Lung (tissue), 11 donors: ENCODE measurements at regions not wholly inside any gene's neighbourhood (a gene's known extent, or its start where the extent isn't known, plus 50 kb on each side); places are given as distances from the start of the nearest gene placed in this dataset.

ENCODE experiments used
- ATAC-seq: fragments of 200-7000 bp; cut with Tn5 transposase; one replicate; pipeline ENCODE4 v1.9.1; 2020; ENCODE audit warnings: moderate number of reproducible peaks; ENCODE audit not compliant: insufficient read depth, low FRiP score
- DNase-seq, 3 donors: peaks; one replicate each; pipeline ENCODE4 v3.0.0-alpha.2; 2013 to 2017
- H3K27ac ChIP-seq, 2 donors: one replicate each; pipeline ENCODE4 v1.5.1; 2013; ENCODE audit warnings: mild to moderate bottlenecking in 2 of 2, moderate library complexity in 2 of 2, control low read depth in 1 of 2, inconsistent platforms in 1 of 2, low read depth in 1 of 2, low read length in 1 of 2
- H3K27me3 ChIP-seq, 3 donors: one replicate each; pipeline ENCODE4 v1.5.1; 2013; ENCODE audit warnings: low read length in 2 of 3; ENCODE audit not compliant: control insufficient read depth in 3 of 3, insufficient read depth in 3 of 3
- H3K36me3 ChIP-seq, 4 donors: one replicate each; pipeline ENCODE4 v1.5.1; 2013; ENCODE audit warnings: low read length in 4 of 4, mild to moderate bottlenecking in 1 of 4, moderate library complexity in 1 of 4; ENCODE audit not compliant: control insufficient read depth in 4 of 4, insufficient read depth in 4 of 4
- H3K4me1 ChIP-seq, 5 donors: one replicate each; pipeline ENCODE4 v1.5.1; 2013; ENCODE audit warnings: low read length in 5 of 5, mild to moderate bottlenecking in 2 of 5, moderate library complexity in 1 of 5; ENCODE audit not compliant: control insufficient read depth in 5 of 5, insufficient read depth in 5 of 5
- H3K4me3 ChIP-seq: one replicate; pipeline ENCODE4 v1.5.1; 2013; ENCODE audit warnings: mild to moderate bottlenecking, control low read depth, moderate library complexity
- H3K9ac ChIP-seq, 2 donors: one replicate each; pipeline ENCODE4 v1.5.1; 2013; ENCODE audit warnings: low read length in 2 of 2, control low read depth in 1 of 2; ENCODE audit not compliant: insufficient read depth in 1 of 2
- H3K9me3 ChIP-seq, 4 donors: one replicate each; pipeline ENCODE4 v1.5.1; 2013; ENCODE audit warnings: low read length in 3 of 4, mild to moderate bottlenecking in 1 of 4, moderate library complexity in 1 of 4; ENCODE audit not compliant: control insufficient read depth in 4 of 4, insufficient read depth in 3 of 4
- WGBS, 2 donors: extraction: QIAGEN DNeasy Blood & Tissue Kit; methylation state at CpG; one replicate each; pipeline ENCODE4 v1.1.7; 2013; 5-methylcytosine and 5-hydroxymethylcytosine counted together
- TF ChIP-seq, protein P1 (sequence below): IDR thresholded peaks from 2 replicates; pipeline ENCODE4 v1.5.1; 2012; ENCODE audit warnings: mild to moderate bottlenecking; ENCODE audit errors: control extremely low read depth, extremely low read depth
- donor health status: control.
- donor health status: control.
- donor health status: Bipolar disorder and iron deficiency.
- donor health status: healthy.
- donor health status: DM: yes; HTN: yes; CAD: no.

DNA sequence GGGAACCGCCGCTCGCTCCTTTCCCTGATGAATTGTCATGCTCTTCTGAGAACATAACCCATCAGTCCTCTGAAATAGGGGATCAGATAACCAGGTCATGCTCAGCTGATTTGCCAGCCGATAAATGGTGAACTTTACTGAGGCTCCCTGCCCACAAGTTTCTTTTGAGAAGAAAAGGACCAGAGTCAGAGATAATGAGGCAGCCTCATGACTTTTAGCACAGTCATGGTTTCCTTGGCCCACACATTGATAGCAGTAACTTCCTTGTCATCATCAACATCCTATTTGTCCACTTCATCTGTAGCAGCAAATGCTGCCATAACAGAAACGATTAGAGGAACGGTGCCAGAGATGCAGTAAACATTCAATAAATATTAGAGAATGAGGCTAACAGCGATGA lies 509.0 kb downstream of the GATA3 start:
- H3K36me3 ChIP-seq: no peaks in the 10 kb centered on the region
- no peak overlapping the region for H3K27ac ChIP-seq
- DNase-seq (peak in 2 of 3 donors; percentile 10 to 25), ATAC-seq (no peak)
- no peaks in the 10 kb centered on the region for H3K4me1 ChIP-seq
- H3K4me3 ChIP-seq: no peak overlapping the region
- 83 to 84% methylated on average over 7 of the region's 7 CpGs for WGBS, 2 donors
- no peak overlapping the region for H3K9ac ChIP-seq
- TF ChIP-seq, protein P1, sequence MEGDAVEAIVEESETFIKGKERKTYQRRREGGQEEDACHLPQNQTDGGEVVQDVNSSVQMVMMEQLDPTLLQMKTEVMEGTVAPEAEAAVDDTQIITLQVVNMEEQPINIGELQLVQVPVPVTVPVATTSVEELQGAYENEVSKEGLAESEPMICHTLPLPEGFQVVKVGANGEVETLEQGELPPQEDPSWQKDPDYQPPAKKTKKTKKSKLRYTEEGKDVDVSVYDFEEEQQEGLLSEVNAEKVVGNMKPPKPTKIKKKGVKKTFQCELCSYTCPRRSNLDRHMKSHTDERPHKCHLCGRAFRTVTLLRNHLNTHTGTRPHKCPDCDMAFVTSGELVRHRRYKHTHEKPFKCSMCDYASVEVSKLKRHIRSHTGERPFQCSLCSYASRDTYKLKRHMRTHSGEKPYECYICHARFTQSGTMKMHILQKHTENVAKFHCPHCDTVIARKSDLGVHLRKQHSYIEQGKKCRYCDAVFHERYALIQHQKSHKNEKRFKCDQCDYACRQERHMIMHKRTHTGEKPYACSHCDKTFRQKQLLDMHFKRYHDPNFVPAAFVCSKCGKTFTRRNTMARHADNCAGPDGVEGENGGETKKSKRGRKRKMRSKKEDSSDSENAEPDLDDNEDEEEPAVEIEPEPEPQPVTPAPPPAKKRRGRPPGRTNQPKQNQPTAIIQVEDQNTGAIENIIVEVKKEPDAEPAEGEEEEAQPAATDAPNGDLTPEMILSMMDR: no peak
- H3K27me3 ChIP-seq: no peaks in the 10 kb centered on the region
- H3K9me3 ChIP-seq: peaks cover 0 to 5% (median 0%) of the 10 kb centered on the region in 4 donors

DNA sequence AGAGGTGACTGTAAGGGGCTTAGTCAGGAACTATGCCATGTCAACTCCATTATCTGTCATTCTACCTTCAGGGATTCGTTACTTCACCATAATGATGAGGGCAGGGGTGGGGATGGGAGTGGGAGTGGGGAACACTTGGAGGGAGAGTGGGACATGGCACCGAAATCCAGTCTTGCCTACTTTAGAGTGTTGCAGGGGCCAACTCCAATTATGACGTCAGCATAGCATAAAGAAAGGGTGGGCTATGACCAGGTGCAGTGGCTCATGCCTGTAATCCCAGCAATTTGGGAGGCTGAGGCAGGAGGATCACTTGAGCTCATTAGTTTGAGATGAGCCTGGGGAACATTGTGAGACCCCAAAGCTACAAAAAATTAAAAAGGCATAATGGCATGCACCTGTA lies 512.2 kb downstream of the GATA3 start:
- H3K4me1 ChIP-seq: no peaks in the 10 kb centered on the region
- ATAC-seq (no peak), DNase-seq (no peak)
- H3K27ac ChIP-seq: no peak overlapping the region
- no peaks in the 10 kb centered on the region for H3K27me3 ChIP-seq
- H3K4me3 ChIP-seq: no peak overlapping the region
- H3K9me3 ChIP-seq: peaks cover 0 to 5% (median 0%) of the 10 kb centered on the region in 4 donors
- WGBS, 2 donors: 90 to 92% methylated on average over 3 of the region's 3 CpGs
- H3K36me3 ChIP-seq: no peaks in the 10 kb centered on the region
- TF ChIP-seq, protein P1: no peak
- no peak overlapping the region for H3K9ac ChIP-seq

DNA sequence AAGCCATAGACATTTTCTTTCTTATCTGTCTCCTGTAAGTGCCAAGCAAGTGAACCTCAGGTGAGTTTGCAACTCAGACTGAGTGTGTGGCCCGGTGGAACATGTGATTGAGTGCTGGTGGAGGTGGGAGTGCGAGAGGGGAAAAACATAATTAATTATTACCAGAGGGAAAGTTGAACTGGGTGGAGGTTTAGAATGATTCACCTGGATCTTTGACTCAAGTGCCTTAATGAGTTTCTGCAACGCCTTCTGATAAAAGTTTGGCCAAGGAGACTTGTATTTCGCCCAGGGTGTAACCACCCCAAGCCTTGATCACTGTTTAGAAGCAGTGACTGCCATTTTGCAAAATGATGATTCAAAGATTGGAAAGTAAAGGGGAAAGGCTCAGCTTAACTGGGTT lies 513.9 kb downstream of the GATA3 start:
- no peaks in the 10 kb centered on the region for H3K9me3 ChIP-seq
- TF ChIP-seq, protein P1: no peak
- H3K36me3 ChIP-seq: no peaks in the 10 kb centered on the region
- no peak overlapping the region for H3K4me3 ChIP-seq
- 74 to 84% methylated on average over 4 of the region's 4 CpGs for WGBS, 2 donors
- H3K9ac ChIP-seq: no peak overlapping the region
- H3K4me1 ChIP-seq: no peaks in the 10 kb centered on the region
- DNase-seq (no peak), ATAC-seq (no peak)
- H3K27ac ChIP-seq: no peak overlapping the region
- H3K27me3 ChIP-seq: no peaks in the 10 kb centered on the region

DNA sequence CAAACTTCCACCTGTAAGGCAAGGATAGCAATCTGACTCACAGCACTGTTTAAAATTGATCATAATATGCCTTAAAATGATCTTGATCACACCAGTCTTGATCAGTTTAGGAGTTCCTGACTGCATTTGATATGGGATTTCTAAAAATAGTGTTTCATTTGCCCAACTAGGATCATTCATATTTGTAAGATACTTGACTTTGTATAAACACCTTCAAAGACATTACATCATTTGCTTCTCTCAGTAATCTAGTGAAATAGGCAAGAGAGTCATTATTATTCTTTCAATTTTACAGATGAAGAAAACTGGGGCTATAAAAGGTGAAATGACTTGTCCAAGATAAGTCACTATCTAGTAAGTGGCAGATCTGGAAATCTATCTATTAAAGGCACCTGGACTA lies 521.1 kb downstream of the GATA3 start:
- Histone ChIP-seq H3K36me3 (no peaks in the 10 kb centered on the region), H3K27me3 (no peaks in the 10 kb centered on the region), H3K27ac (no peak overlapping the region), H3K4me1 (no peaks in the 10 kb centered on the region), H3K4me3 (no peak overlapping the region), H3K9ac (no peak overlapping the region), H3K9me3 (no peaks in the 10 kb centered on the region)
- ATAC-seq: no peak
- DNase-seq: no peak
- TF ChIP-seq, protein P1: no peak
